ENCODE measurements at regions not wholly inside any gene's neighbourhood (a gene's known extent, or its start where the extent isn't known, plus 50 kb on each side); places are given as distances from the start of the nearest gene placed in this dataset.

DNA sequence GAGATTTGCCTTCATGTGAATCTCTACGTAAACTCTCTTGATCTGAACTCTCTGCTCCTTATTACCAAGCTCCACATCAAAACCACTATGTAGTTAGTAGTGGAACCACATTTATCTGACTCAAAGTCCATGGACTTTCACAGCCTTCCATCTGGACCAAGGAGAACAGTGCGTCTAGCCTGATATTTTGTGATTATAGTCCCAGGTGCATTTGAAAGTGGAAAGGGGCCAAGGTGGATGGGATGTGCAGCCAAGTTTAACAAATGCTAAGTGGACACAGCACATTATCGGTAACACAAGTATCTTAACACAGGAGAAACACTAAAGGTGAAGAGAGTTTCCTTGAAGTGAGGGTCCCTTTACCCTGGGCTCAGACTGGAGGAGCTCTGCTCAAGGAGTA is 281.2 kb upstream of the SGK1 start:
- DNase-seq (ENCODE audit: unreplicated experiment): no peak
- Mint-ChIP-seq H3K4me1 (ENCODE audit: insufficient read depth, unreplicated experiment) (peaks cover 12% of the 10 kb centered on the region), H3K27me3 (ENCODE audit: insufficient read depth, unreplicated experiment) (no peaks in the 10 kb centered on the region), H3K9me3 (ENCODE audit: unreplicated experiment) (no peaks in the 10 kb centered on the region), H3K27ac (ENCODE audit: low read depth, unreplicated experiment) (no peak overlapping the region), H3K4me3 (ENCODE audit: unreplicated experiment) (no peak overlapping the region), H3K36me3 (ENCODE audit: insufficient read depth, unreplicated experiment) (no peaks in the 10 kb centered on the region)
- TF ChIP-seq, protein P1, sequence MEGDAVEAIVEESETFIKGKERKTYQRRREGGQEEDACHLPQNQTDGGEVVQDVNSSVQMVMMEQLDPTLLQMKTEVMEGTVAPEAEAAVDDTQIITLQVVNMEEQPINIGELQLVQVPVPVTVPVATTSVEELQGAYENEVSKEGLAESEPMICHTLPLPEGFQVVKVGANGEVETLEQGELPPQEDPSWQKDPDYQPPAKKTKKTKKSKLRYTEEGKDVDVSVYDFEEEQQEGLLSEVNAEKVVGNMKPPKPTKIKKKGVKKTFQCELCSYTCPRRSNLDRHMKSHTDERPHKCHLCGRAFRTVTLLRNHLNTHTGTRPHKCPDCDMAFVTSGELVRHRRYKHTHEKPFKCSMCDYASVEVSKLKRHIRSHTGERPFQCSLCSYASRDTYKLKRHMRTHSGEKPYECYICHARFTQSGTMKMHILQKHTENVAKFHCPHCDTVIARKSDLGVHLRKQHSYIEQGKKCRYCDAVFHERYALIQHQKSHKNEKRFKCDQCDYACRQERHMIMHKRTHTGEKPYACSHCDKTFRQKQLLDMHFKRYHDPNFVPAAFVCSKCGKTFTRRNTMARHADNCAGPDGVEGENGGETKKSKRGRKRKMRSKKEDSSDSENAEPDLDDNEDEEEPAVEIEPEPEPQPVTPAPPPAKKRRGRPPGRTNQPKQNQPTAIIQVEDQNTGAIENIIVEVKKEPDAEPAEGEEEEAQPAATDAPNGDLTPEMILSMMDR (IDR thresholded peaks at IDR 0.05; ENCODE audit: unreplicated experiment): no peak
- BruUV-seq (replicated peaks): no TSS peak
- ChIA-PET CTCF (interaction anchor here (0.7 kb wide), 1 partner anchor 1066 kb away, joined by 3 read pairs; no protein-coding TSS in a partner anchor), POLR2A (interaction anchor here (1.4 to 1.8 kb wide), 2 partner anchors 11 to 23 kb away, joined by 4 to 6 read pairs; no protein-coding TSS in a partner anchor)
- intact Hi-C loops (cut with micrococcal nuclease): no loop called here

DNA sequence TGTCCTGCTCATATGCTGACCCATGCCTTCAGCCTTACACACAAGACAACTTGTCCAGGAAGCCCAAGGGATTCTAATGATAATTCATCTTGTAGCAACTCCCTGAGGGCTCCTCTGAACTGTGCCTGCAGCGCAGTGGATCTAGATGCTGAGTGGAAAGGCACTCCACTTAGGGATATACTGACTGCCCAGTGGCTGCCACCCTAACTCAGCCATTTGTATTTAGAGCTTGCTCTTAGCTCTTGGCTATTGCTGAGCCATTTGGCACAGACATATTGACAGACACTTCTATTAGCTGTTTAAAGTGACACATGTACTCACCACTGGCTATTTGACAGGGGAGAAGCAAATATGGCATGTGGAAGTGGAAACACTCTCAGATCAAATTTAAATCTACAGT is 278.3 kb upstream of the SGK1 start:
- H3K27ac Mint-ChIP-seq (ENCODE audit: low read depth, unreplicated experiment): no peak overlapping the region
- BruUV-seq (replicated peaks): no TSS peak
- no peaks in the 10 kb centered on the region for H3K36me3 Mint-ChIP-seq (ENCODE audit: insufficient read depth, unreplicated experiment)
- TF ChIP-seq, protein P1 (IDR thresholded peaks at IDR 0.05; ENCODE audit: unreplicated experiment): no peak
- POLR2A ChIA-PET: interaction anchor here (0.8 to 1.3 kb wide), 3 partner anchors 13 to 26 kb away, joined by 3 to 5 read pairs (median 4); no protein-coding TSS in a partner anchor
- no peaks in the 10 kb centered on the region for H3K9me3 Mint-ChIP-seq (ENCODE audit: unreplicated experiment)
- no peak overlapping the region for H3K4me3 Mint-ChIP-seq (ENCODE audit: unreplicated experiment)
- DNase-seq (ENCODE audit: unreplicated experiment): no peak
- CTCF ChIA-PET: interaction anchor here (1.0 to 1.5 kb wide), 4 partner anchors 23 to 417 kb away, joined by 3 to 6 read pairs (median 4); no protein-coding TSS in a partner anchor
- peaks cover 23% of the 10 kb centered on the region for H3K4me1 Mint-ChIP-seq (ENCODE audit: insufficient read depth, unreplicated experiment)
- intact Hi-C loops (cut with micrococcal nuclease): no loop called here
- no peaks in the 10 kb centered on the region for H3K27me3 Mint-ChIP-seq (ENCODE audit: insufficient read depth, unreplicated experiment)

DNA sequence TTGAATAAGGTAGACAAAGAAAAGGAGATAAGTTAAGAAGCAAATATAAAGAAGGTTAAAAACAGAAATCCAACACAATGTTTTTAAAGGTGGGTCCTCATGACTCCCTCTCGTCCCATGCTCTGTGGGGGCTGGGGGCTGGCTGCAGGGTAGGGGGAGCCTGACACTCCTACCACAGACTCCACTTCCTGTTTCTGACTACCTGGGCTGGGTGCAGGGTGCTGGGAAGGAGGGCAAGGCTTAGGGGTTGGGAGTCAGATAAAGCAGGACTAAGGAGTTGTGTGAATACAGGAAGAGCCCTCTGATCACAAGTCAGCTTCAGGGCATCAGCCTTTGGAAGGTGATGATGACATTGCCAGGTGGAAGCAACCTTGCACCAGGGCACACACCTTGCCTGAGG is 277.0 kb upstream of the SGK1 start:
- peak overlapping the region; percentile 72 for H3K27ac Mint-ChIP-seq (ENCODE audit: low read depth, unreplicated experiment)
- peaks cover 8% of the 10 kb centered on the region for H3K36me3 Mint-ChIP-seq (ENCODE audit: insufficient read depth, unreplicated experiment)
- DNase-seq (ENCODE audit: unreplicated experiment): no peak
- BruUV-seq (replicated peaks): no TSS peak
- TF ChIP-seq, protein P1 (IDR thresholded peaks at IDR 0.05; ENCODE audit: unreplicated experiment): no peak
- ChIA-PET POLR2A (interaction anchor here (9.1 kb wide), 1 partner anchor 26 kb away, joined by 180 read pairs; no protein-coding TSS in a partner anchor), CTCF (no interaction called here)
- H3K27me3 Mint-ChIP-seq (ENCODE audit: insufficient read depth, unreplicated experiment): no peaks in the 10 kb centered on the region
- no peak overlapping the region for H3K4me3 Mint-ChIP-seq (ENCODE audit: unreplicated experiment)
- H3K9me3 Mint-ChIP-seq (ENCODE audit: unreplicated experiment): no peaks in the 10 kb centered on the region
- H3K4me1 Mint-ChIP-seq (ENCODE audit: insufficient read depth, unreplicated experiment): peaks cover 31% of the 10 kb centered on the region
- intact Hi-C loops (cut with micrococcal nuclease): no loop called here

DNA sequence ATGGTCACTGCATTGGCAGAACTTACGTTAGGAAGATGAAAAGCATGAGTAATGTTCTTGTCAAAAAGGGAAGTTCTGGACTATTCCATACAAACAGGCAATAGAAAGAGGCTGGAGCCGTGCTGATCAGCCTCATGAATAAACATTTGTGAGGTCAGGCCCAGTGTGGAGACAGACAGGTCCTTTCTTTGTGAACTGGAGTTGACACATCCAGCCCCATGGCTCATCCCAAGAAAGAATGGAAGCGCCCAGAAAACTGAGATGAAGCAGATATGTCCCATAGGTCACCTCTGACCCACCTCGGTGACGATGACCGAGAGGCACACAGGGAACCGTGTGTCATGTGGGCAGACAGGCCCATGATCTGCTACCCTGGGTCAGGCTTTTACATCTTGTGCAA is 276.0 kb upstream of the SGK1 start:
- intact Hi-C loops (cut with micrococcal nuclease): no loop called here
- CTCF ChIA-PET: interaction anchor here (0.7 to 1.1 kb wide), 3 partner anchors 205 to 415 kb away, joined by 3 to 4 read pairs (median 3); no protein-coding TSS in a partner anchor
- Mint-ChIP-seq H3K4me1 (ENCODE audit: insufficient read depth, unreplicated experiment) (peaks cover 37% of the 10 kb centered on the region), H3K27ac (ENCODE audit: low read depth, unreplicated experiment) (peak overlapping the region; percentile 72), H3K9me3 (ENCODE audit: unreplicated experiment) (no peaks in the 10 kb centered on the region), H3K36me3 (ENCODE audit: insufficient read depth, unreplicated experiment) (peaks cover 8% of the 10 kb centered on the region), H3K27me3 (ENCODE audit: insufficient read depth, unreplicated experiment) (no peaks in the 10 kb centered on the region), H3K4me3 (ENCODE audit: unreplicated experiment) (no peak overlapping the region)
- TF ChIP-seq, protein P1 (IDR thresholded peaks at IDR 0.05; ENCODE audit: unreplicated experiment): no peak
- POLR2A ChIA-PET: interaction anchor here (0.7 to 9.1 kb wide), 5 partner anchors 15 to 420 kb away, joined by 3 to 180 read pairs (median 5); no protein-coding TSS in a partner anchor
- no TSS peak for BruUV-seq (replicated peaks)
- no peak for DNase-seq (ENCODE audit: unreplicated experiment)

All from MCF 10A (cell line).